ENCODE measurements at regions not wholly inside any gene's neighbourhood (a gene's known extent, or its start where the extent isn't known, plus 50 kb on each side); places are given as distances from the start of the nearest gene placed in this dataset.

- no peak for DNase-seq (ENCODE audit: low spot score in 2 of 2)
- intact Hi-C loops (cut with DNase I; ENCODE audit: low total_unique reads): no loop called here
- TF ChIP-seq CTCF (IDR thresholded peaks at IDR 0.05) (no peak), POLR2A (IDR thresholded peaks at IDR 0.05) (no peak)
- WGBS, 2 donors: 60 to 78% methylated on average over 6 of the region's 6 CpGs
- H3K4me3 ChIP-seq (ENCODE audit: low read depth, poor library complexity, severe bottlenecking): no peak overlapping the region
Observed at GRCh38 chr10:128435811-128436210, 309.6 kb upstream of the MKI67 start.

- H3K4me3 ChIP-seq (ENCODE audit: low read depth, poor library complexity, severe bottlenecking): no peak overlapping the region
- DNase-seq (ENCODE audit: low spot score in 2 of 2): peak in 1 of 2 donors; percentile 67
- TF ChIP-seq POLR2A (IDR thresholded peaks at IDR 0.05) (no peak), CTCF (IDR thresholded peaks at IDR 0.05) (no peak)
- 85 to 91% methylated on average over 13 of the region's 13 CpGs for whole genome bisulfite sequencing, 2 donors
- intact Hi-C loops (cut with DNase I; ENCODE audit: low total_unique reads): no loop called here
Observed at GRCh38 chr10:128437786-128438345, 311.6 kb upstream of the MKI67 start.

- TF ChIP-seq POLR2A (IDR thresholded peaks at IDR 0.05) (no peak), CTCF (IDR thresholded peaks at IDR 0.05) (no peak)
- DNase-seq (ENCODE audit: low spot score in 2 of 2): peak in 1 of 2 donors; percentile 14
- intact Hi-C loops (cut with DNase I; ENCODE audit: low total_unique reads): no loop called here
- H3K4me3 ChIP-seq (ENCODE audit: low read depth, poor library complexity, severe bottlenecking): no peak overlapping the region
- 90 to 92% methylated on average over 16 of the region's 16 CpGs for WGBS, 2 donors
Observed at GRCh38 chr10:128438417-128439063, 312.3 kb upstream of the MKI67 start.

GRCh38 chr10:128440513-128441160, 314.4 kb upstream of the MKI67 start:
- intact Hi-C loops (cut with DNase I; ENCODE audit: low total_unique reads): no loop called here
- DNase-seq (ENCODE audit: low spot score in 2 of 2): peak in 1 of 2 donors; percentile 62
- 38 to 65% methylated on average over 5 to 11 of the region's 11 CpGs for WGBS, 2 donors
- H3K4me3 ChIP-seq (ENCODE audit: low read depth, poor library complexity, severe bottlenecking): no peak overlapping the region
- no peak for TF ChIP-seq POLR2A (IDR thresholded peaks at IDR 0.05)

- intact Hi-C loops (cut with DNase I; ENCODE audit: low total_unique reads): no loop called here
- no peak for TF ChIP-seq CTCF (IDR thresholded peaks at IDR 0.05)
- no peak for TF ChIP-seq POLR2A (IDR thresholded peaks at IDR 0.05)
- no peak overlapping the region for H3K4me3 ChIP-seq (ENCODE audit: low read depth, poor library complexity, severe bottlenecking)
- no peak for DNase-seq (ENCODE audit: low spot score in 2 of 2)
- 82 to 84% methylated on average over 3 of the region's 3 CpGs for WGBS, 2 donors
Observed at GRCh38 chr10:128443925-128444518, 317.8 kb upstream of the MKI67 start.

- no peak for DNase-seq (ENCODE audit: low spot score in 2 of 2)
- 79 to 91% methylated on average over 5 of the region's 5 CpGs for whole genome bisulfite sequencing, 2 donors
- TF ChIP-seq CTCF (IDR thresholded peaks at IDR 0.05): no peak
- intact Hi-C loops (cut with DNase I; ENCODE audit: low total_unique reads): no loop called here
- H3K4me3 ChIP-seq (ENCODE audit: low read depth, poor library complexity, severe bottlenecking): no peak overlapping the region
Observed at GRCh38 chr10:128448796-128449195, 322.6 kb upstream of the MKI67 start.

Data from lower leg skin (tissue), 4 donors.